IMR-90 (cell line): ENCODE measurements at regions not wholly inside any gene's neighbourhood (a gene's known extent, or its start where the extent isn't known, plus 50 kb on each side); places are given as distances from the start of the nearest gene placed in this dataset.

ENCODE experiments used
- ATAC-seq: fragments of 200-7000 bp; cut with Tn5 transposase; 2 replicates; pipeline ENCODE4 v1.9.1; 2020; ENCODE audit warnings: low read depth, mild to moderate bottlenecking, moderate library complexity
- BruUV-seq: library from RNA; stranded (reverse); fragments of 400-500 nt; replicated peaks from 2 replicates; lab custom pipeline; 2021; lab: Mats Ljungman, UMichigan
- CTCF ChIA-PET: fragments of 300-600 bp; formaldehyde crosslinking; extraction: SDS; loops from one replicate; lab custom pipeline; 2021; ENCODE audit warnings: antibody characterized with exemption; lab: Yijun Ruan, JAX
- POLR2A ChIA-PET: fragments of 300-600 bp; sonication (Branson Sonifier 250); formaldehyde crosslinking; loops from one replicate; lab custom pipeline; 2022; ENCODE audit warnings: antibody characterized with exemption; ENCODE audit not compliant: unreplicated experiment; lab: Charles Lee
- DNase-seq: peaks from one replicate; pipeline ENCODE4 v3.0.0; 2013
- H2AFZ ChIP-seq: replicated peaks from 2 replicates; pipeline ENCODE3; 2013; ENCODE audit warnings: low read length, mild to moderate bottlenecking; ENCODE audit not compliant: poor library complexity
- H2AK5ac ChIP-seq: 2 replicates; pipeline ENCODE4 v1.6.1; 2013; ENCODE audit warnings: low read depth, low read length, inconsistent platforms
- H2AK9ac ChIP-seq: replicated peaks from 2 replicates; pipeline ENCODE3; 2013; ENCODE audit warnings: mild to moderate bottlenecking, low read depth, low read length, moderate library complexity; ENCODE audit not compliant: poor library complexity
- H2BK120ac ChIP-seq: 2 replicates; pipeline ENCODE4 v1.6.1; 2013; ENCODE audit warnings: low read depth, low read length, inconsistent platforms
- H2BK15ac ChIP-seq: 3 replicates; pipeline ENCODE4 v1.6.1; 2013; ENCODE audit warnings: low read depth, low read length, inconsistent platforms
- H2BK20ac ChIP-seq: 2 replicates; pipeline ENCODE4 v1.6.1; 2013; ENCODE audit warnings: low read depth, mild to moderate bottlenecking, inconsistent platforms, low read length, moderate library complexity
- H2BK5ac ChIP-seq: 2 replicates; pipeline ENCODE4 v1.6.1; 2013; ENCODE audit warnings: mild to moderate bottlenecking, low read depth, low read length, inconsistent platforms; ENCODE audit not compliant: poor library complexity, severe bottlenecking
- H3K14ac ChIP-seq: replicated peaks from 2 replicates; pipeline ENCODE4 v1.6.1; 2013; ENCODE audit warnings: low read depth, low read length, inconsistent platforms
- H3K18ac ChIP-seq: 2 replicates; pipeline ENCODE4 v1.6.1; 2013; ENCODE audit warnings: low read depth, low read length, control low read depth
- H3K23ac ChIP-seq: 2 replicates; pipeline ENCODE4 v1.6.1; 2013; ENCODE audit warnings: low read depth, low read length, inconsistent platforms
- H3K27ac ChIP-seq: 2 replicates; pipeline ENCODE4 v1.5.1; 2013; ENCODE audit warnings: mild to moderate bottlenecking, control low read depth, low read length; ENCODE audit not compliant: insufficient read depth
- H3K27me3 ChIP-seq: 2 replicates; pipeline ENCODE4 v1.6.1; 2013; ENCODE audit warnings: low read length; ENCODE audit not compliant: control insufficient read depth, insufficient read depth
- H3K36me3 ChIP-seq: 2 replicates; pipeline ENCODE4 v1.6.1; 2013; ENCODE audit warnings: low read length, mixed read lengths; ENCODE audit not compliant: control insufficient read depth, insufficient read depth
- H3K4ac ChIP-seq: 2 replicates; pipeline ENCODE4 v1.6.1; 2013; ENCODE audit warnings: low read depth, low read length, inconsistent platforms
- H3K4me1 ChIP-seq: 2 replicates; pipeline ENCODE4 v1.6.1; 2013; ENCODE audit warnings: low read length, mixed read lengths; ENCODE audit not compliant: control insufficient read depth, insufficient read depth
- H3K4me2 ChIP-seq: 2 replicates; pipeline ENCODE4 v1.6.1; 2013; ENCODE audit warnings: low read depth, mild to moderate bottlenecking, control low read depth, low read length, moderate library complexity
- H3K4me3 ChIP-seq: 2 replicates; pipeline ENCODE4 v1.5.1; 2013; ENCODE audit warnings: low read depth, mild to moderate bottlenecking, control low read depth, low read length, moderate library complexity; ENCODE audit not compliant: insufficient read depth
- H3K56ac ChIP-seq: 2 replicates; pipeline ENCODE4 v1.6.1; 2013; ENCODE audit warnings: low read length, inconsistent platforms; ENCODE audit not compliant: insufficient read depth; ENCODE audit errors: extremely low read depth
- H3K79me1 ChIP-seq, 2 experiments: 2 replicates each; pipeline ENCODE4 v1.6.1; 2013; ENCODE audit warnings: low read length in 2 of 2, inconsistent platforms in 1 of 2, low read depth in 1 of 2
- H3K9ac ChIP-seq: 2 replicates; pipeline ENCODE4 v1.6.1; 2013; ENCODE audit warnings: low read depth, low read length, control low read depth
- H3K9me1 ChIP-seq: 2 replicates; pipeline ENCODE4 v1.6.1; 2013; ENCODE audit warnings: low read length, inconsistent platforms; ENCODE audit not compliant: insufficient read depth
- H3K9me3 ChIP-seq: 2 replicates; pipeline ENCODE4 v1.6.1; 2013; ENCODE audit warnings: low read length; ENCODE audit not compliant: control insufficient read depth, insufficient read depth
- H4K20me1 ChIP-seq: 2 replicates; pipeline ENCODE4 v1.6.1; 2013; ENCODE audit warnings: low read length, inconsistent platforms; ENCODE audit not compliant: insufficient read depth
- H4K5ac ChIP-seq: 2 replicates; pipeline ENCODE4 v1.6.1; 2013; ENCODE audit warnings: mild to moderate bottlenecking, low read depth, low read length, control low read depth
- H4K8ac ChIP-seq, 2 experiments: 2 replicates each; pipeline ENCODE4 v1.6.1; 2013; ENCODE audit warnings: low read depth in 2 of 2, low read length in 2 of 2, control low read depth in 1 of 2, inconsistent platforms in 1 of 2
- H4K91ac ChIP-seq: 2 replicates; pipeline ENCODE4 v1.6.1; 2013; ENCODE audit warnings: low read depth, low read length, inconsistent platforms; ENCODE audit not compliant: insufficient read depth
- BHLHE40 ChIP-seq: fragments of 150-350 bp; IDR thresholded peaks from 2 replicates; pipeline ENCODE4 v1.6.1; 2016; ENCODE audit warnings: mild to moderate bottlenecking, low read depth, low read length
- CEBPB ChIP-seq: IDR thresholded peaks from 2 replicates; pipeline ENCODE4 v1.6.1; 2012; ENCODE audit warnings: low read depth, low read length, improper control_type of control experiment
- CHD1 ChIP-seq: IDR thresholded peaks from 2 replicates; pipeline ENCODE4 v1.6.1; 2012; ENCODE audit warnings: low read depth, low read length, improper control_type of control experiment
- CTCF ChIP-seq: conservative IDR thresholded peaks from 2 replicates; pipeline ENCODE4 v1.5.1; 2012; ENCODE audit warnings: mild to moderate bottlenecking, low read depth, low read length, improper control_type of control experiment
- ELK1 ChIP-seq: fragments of 150-350 bp; IDR thresholded peaks from 2 replicates; pipeline ENCODE4 v1.6.1; 2016; ENCODE audit warnings: low read depth, mild to moderate bottlenecking, low read length, moderate library complexity, borderline replicate concordance
- MXI1 ChIP-seq: IDR thresholded peaks from 2 replicates; pipeline ENCODE4 v1.6.1; 2012; ENCODE audit warnings: low read depth, mild to moderate bottlenecking, low read length, moderate library complexity, borderline replicate concordance
- NFE2L2 ChIP-seq: fragments of 150-350 bp; IDR thresholded peaks from 2 replicates; pipeline ENCODE4 v1.6.1; 2016; ENCODE audit warnings: low read depth, mild to moderate bottlenecking, low read length
- POLR2A ChIP-seq: IDR thresholded peaks from 2 replicates; pipeline ENCODE4 v1.6.1; 2012; ENCODE audit warnings: mild to moderate bottlenecking, low read depth, low read length
- RAD21 ChIP-seq: IDR thresholded peaks from 2 replicates; pipeline ENCODE4 v1.6.1; 2012; ENCODE audit warnings: low read length, improper control_type of control experiment
- SMC3 ChIP-seq: fragments of 150-350 bp; IDR thresholded peaks from 2 replicates; pipeline ENCODE4 v1.6.1; 2016; ENCODE audit warnings: low read depth, mild to moderate bottlenecking, antibody characterized with exemption, low read length, moderate library complexity
- WGBS, 2 experiments: methylation state at CpG; one replicate each; pipeline versions ENCODE4 v1.1.5 to v1.1.7; 2013; ENCODE audit warnings: missing lambda C conversion rate in 2 of 2; ENCODE audit not compliant: insufficient read length in 1 of 2; ENCODE audit errors: extremely low coverage in 2 of 2; 5-methylcytosine and 5-hydroxymethylcytosine counted together
- dilution Hi-C: fragments of 300-500 bp; cut with HindIII; formaldehyde crosslinking; loops from one replicate; pipeline ENCODE4 v1.14.3; 2018; ENCODE audit warnings: low sequenced_read_pairs; ENCODE audit not compliant: unreplicated experiment
- in situ Hi-C: fragments of 300-500 bp; cut with MboI; formaldehyde crosslinking; loops from 3 replicates; pipeline ENCODE4 v1.14.3; 2019; ENCODE audit warnings: low sequenced_read_pairs, inconsistent platforms, mixed read lengths
- intact Hi-C: fragments of 100-400 bp; cut with micrococcal nuclease; formaldehyde crosslinking; loops from 2 replicates; pipeline ENCODE4 v1.10.0; 2022
- TF ChIP-seq, protein P1 (sequence below): fragments of 150-350 bp; IDR thresholded peaks from 2 replicates; pipeline ENCODE4 v1.6.1; 2017; ENCODE audit warnings: mild to moderate bottlenecking, antibody characterized with exemption, low read length, low read depth

DNA sequence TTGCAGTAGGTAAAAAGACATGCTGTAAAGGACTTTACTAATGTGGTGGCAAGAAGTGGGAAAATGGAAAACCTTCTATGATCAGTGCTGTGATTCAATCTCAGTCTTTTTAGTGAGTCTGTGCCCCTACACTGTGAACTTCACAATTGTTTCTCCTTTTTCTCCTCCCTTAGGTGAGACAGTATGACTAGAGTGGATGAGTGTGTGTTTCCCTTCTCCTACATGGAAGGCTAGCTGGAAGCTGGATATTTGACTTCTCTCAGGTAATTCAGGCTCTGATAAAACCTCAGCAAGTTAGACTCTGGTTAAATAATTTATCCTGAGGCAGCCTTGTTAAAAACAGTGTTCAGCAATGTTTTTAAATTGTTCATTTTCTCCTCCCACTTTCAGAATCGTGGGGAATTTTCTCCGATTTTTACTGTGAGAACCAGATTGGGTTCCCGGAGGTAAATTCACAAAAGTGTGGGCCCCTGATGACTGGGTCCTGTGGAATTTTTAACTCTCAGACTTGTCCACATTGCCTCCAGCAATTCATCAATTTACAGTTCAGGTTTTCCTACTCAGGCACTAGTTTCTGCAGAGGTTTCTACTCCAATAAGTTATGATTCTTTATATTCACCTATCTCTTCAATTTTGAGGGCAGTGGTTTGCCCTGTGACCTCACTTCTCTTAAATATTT is 149.1 kb upstream of the PIK3R1 start:
- Histone ChIP-seq H3K14ac (no peak overlapping the region), H3K36me3 (no peaks in the 10 kb centered on the region), H4K8ac (no peak overlapping the region), H2AFZ (no peak overlapping the region), H3K27ac (no peak overlapping the region), H3K4me1 (no peaks in the 10 kb centered on the region), H2AK9ac (no peak overlapping the region), H3K9ac (no peak overlapping the region), H3K56ac (no peak overlapping the region), H3K9me1 (no peaks in the 10 kb centered on the region), H4K91ac (no peak overlapping the region), H4K20me1 (no peaks in the 10 kb centered on the region), H3K79me1 (no peaks in the 10 kb centered on the region), H3K4ac (no peak overlapping the region), H3K27me3 (no peaks in the 10 kb centered on the region), H2BK5ac (no peak overlapping the region), H2AK5ac (no peak overlapping the region), H3K4me3 (no peak overlapping the region), H3K18ac (no peak overlapping the region), H3K9me3 (no peaks in the 10 kb centered on the region), H3K4me2 (no peak overlapping the region), H2BK15ac (no peak overlapping the region), H3K23ac (no peak overlapping the region), H2BK120ac (no peak overlapping the region), H4K5ac (no peak overlapping the region), H2BK20ac (no peak overlapping the region)
- dilution Hi-C loops, result no loop called here
- CTCF ChIA-PET, result no interaction called here
- no CpG with 5 or more reads among the region's 3 CpGs for WGBS, 2 experiments
- DNase-seq (no peak), ATAC-seq (no peak)
- BruUV-seq, result no TSS peak
- intact Hi-C loops, result no loop called here
- POLR2A ChIA-PET, result no interaction called here
- TF ChIP-seq SMC3 (no peak), CTCF (no peak), MXI1 (no peak), CHD1 (no peak), NFE2L2 (no peak), RAD21 (no peak), ELK1 (no peak), POLR2A (no peak), BHLHE40 (no peak), CEBPB (no peak)
- TF ChIP-seq, protein P1, sequence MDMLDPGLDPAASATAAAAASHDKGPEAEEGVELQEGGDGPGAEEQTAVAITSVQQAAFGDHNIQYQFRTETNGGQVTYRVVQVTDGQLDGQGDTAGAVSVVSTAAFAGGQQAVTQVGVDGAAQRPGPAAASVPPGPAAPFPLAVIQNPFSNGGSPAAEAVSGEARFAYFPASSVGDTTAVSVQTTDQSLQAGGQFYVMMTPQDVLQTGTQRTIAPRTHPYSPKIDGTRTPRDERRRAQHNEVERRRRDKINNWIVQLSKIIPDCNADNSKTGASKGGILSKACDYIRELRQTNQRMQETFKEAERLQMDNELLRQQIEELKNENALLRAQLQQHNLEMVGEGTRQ, result no peak
- in situ Hi-C loops, result no loop called here
